ENCODE measurements at regions not wholly inside any gene's neighbourhood (a gene's known extent, or its start where the extent isn't known, plus 50 kb on each side); places are given as distances from the start of the nearest gene placed in this dataset.
A peak's percentile ranks its signal among the peaks of the same experiment; 100 is the strongest.

- Histone ChIP-seq H3K27ac (no peak overlapping the region), H3K4me3 (no peak overlapping the region), H3K9me3 (no peaks in the 10 kb centered on the region), H3K36me3 (no peaks in the 10 kb centered on the region), H3K27me3 (peaks cover 0 to 95% (median 47%) of the 10 kb centered on the region in 7 donors), H3K4me1 (peaks cover 0 to 52% (median 8%) of the 10 kb centered on the region in 9 donors)
- ATAC-seq, result no peak
- WGBS, 2 donors, result 84 to 86% methylated on average over 6 of the region's 6 CpGs
- TF ChIP-seq CTCF (IDR thresholded peaks at IDR 0.05), result no peak
- intact Hi-C loops (cut with DNase I), result loop anchor here in 1 of 10 donors (5.0 kb wide), 1 partner anchor 60 kb away; a partner anchor contains a TSS
- no peak for DNase-seq
Measured at GRCh38 chr6:27812078-27812804, 100.0 kb downstream of the OR2B2 start.

GRCh38 chr6:27811451-27811772, 100.8 kb downstream of the OR2B2 start:
- Histone ChIP-seq H3K9me3 (no peaks in the 10 kb centered on the region), H3K36me3 (no peaks in the 10 kb centered on the region), H3K4me1 (peaks cover 0 to 58% (median 9%) of the 10 kb centered on the region in 9 donors), H3K4me3 (peak overlapping the region in 1 of 10 donors; percentile 68), H3K27ac (peak overlapping the region in 1 of 10 donors; percentile 92), H3K27me3 (peaks cover 4 to 95% (median 47%) of the 10 kb centered on the region in 7 donors)
- TF ChIP-seq CTCF (IDR thresholded peaks at IDR 0.05), result no peak
- no peak for DNase-seq
- intact Hi-C loops (cut with DNase I), result loop anchor here in 1 of 10 donors (5.0 kb wide), 1 partner anchor 61 kb away; a partner anchor contains a TSS
- no peak for ATAC-seq

GRCh38 chr6:27810768-27811450, 101.3 kb downstream of the OR2B2 start:
- 33 to 35% methylated on average over 11 of the region's 11 CpGs for WGBS, 2 donors
- H3K4me3 ChIP-seq, result peak overlapping the region in 9 of 10 donors; percentile 39 to 69 (median 63)
- intact Hi-C loops (cut with DNase I), result loop anchor here in 1 of 10 donors (5.0 kb wide), 1 partner anchor 61 kb away; a partner anchor contains a TSS
- H3K27ac ChIP-seq, result peak overlapping the region in 7 of 10 donors; percentile 35 to 92 (median 76)
- H3K9me3 ChIP-seq, result no peaks in the 10 kb centered on the region
- TF ChIP-seq CTCF (IDR thresholded peaks at IDR 0.05), result no peak
- DNase-seq (no peak), ATAC-seq (no peak)
- H3K27me3 ChIP-seq, result peaks cover 6 to 95% (median 47%) of the 10 kb centered on the region in 7 donors
- no peaks in the 10 kb centered on the region for H3K36me3 ChIP-seq
- peaks cover 0 to 59% (median 9%) of the 10 kb centered on the region in 9 donors for H3K4me1 ChIP-seq

- Histone ChIP-seq H3K4me1 (peaks cover 0 to 53% (median 9%) of the 10 kb centered on the region in 9 donors), H3K9me3 (no peaks in the 10 kb centered on the region), H3K27ac (peak overlapping the region in 9 of 10 donors; percentile 34 to 92 (median 75)), H3K4me3 (peak overlapping the region; percentile 11 to 69 (median 61)), H3K36me3 (no peaks in the 10 kb centered on the region), H3K27me3 (peaks cover 6 to 95% (median 47%) of the 10 kb centered on the region in 7 donors)
- 1 to 4% methylated on average over 51 of the region's 51 CpGs for WGBS, 2 donors
- intact Hi-C loops (cut with DNase I), result loop anchor here in 3 of 10 donors (5.0 to 10.0 kb wide), 4 partner anchors 62 to 1525 kb away; a partner anchor contains a TSS
- peak in 1 of 9 donors; percentile 24 for TF ChIP-seq CTCF (IDR thresholded peaks at IDR 0.05)
- DNase-seq (peak; percentile 54 to 78), ATAC-seq (peak; percentile 81 to 86 (median 82))
Measured at GRCh38 chr6:27809939-27810767, 102.0 kb downstream of the OR2B2 start.

Measured in heart right ventricle (tissue), 16 donors.